Tibial nerve (tissue), 4 donors: ENCODE measurements at regions not wholly inside any gene's neighbourhood (a gene's known extent, or its start where the extent isn't known, plus 50 kb on each side); places are given as distances from the start of the nearest gene placed in this dataset.

ENCODE experiments used
- DNase-seq, 2 donors: peaks; one replicate each; pipeline ENCODE4 v3.0.0-alpha.2; 2019; ENCODE audit warnings: low spot score in 2 of 2
- H3K27ac ChIP-seq, 4 donors: fragments of 200-600 bp; sonication (generic) in 3 of 4; one replicate each; pipeline ENCODE4 v1.5.1; 2017 to 2019; ENCODE audit warnings: mild to moderate bottlenecking in 1 of 4
- H3K27me3 ChIP-seq, 2 donors: fragments of 200-600 bp; sonication (generic) in 1 of 2; one replicate each; pipeline versions ENCODE4 v1.5.1 to v1.6.0; 2017 to 2019
- H3K36me3 ChIP-seq, 3 donors: fragments of 200-600 bp; sonication (generic); one replicate each; pipeline ENCODE4 v1.5.1; 2018 to 2019
- H3K4me1 ChIP-seq, 4 donors: fragments of 200-600 bp; sonication (generic) in 3 of 4; one replicate each; pipeline ENCODE4 v1.5.1; 2017 to 2019
- H3K4me3 ChIP-seq, 4 donors: fragments of 200-600 bp; sonication (generic) in 3 of 4; one replicate each; pipeline ENCODE4 v1.5.1; 2017 to 2019; ENCODE audit warnings: mild to moderate bottlenecking in 1 of 4, moderate library complexity in 1 of 4
- H3K9me3 ChIP-seq, 4 donors: fragments of 200-600 bp; sonication (generic) in 3 of 4; one replicate each; pipeline ENCODE4 v1.5.1; 2017 to 2019
- EP300 ChIP-seq, 2 donors: sonication (generic); formaldehyde crosslinking; IDR thresholded peaks; one replicate each; pipeline ENCODE4 v1.6.1; 2017; ENCODE audit warnings: antibody characterized with exemption in 2 of 2, mild to moderate bottlenecking in 1 of 2
- POLR2A ChIP-seq, 2 donors: fragments of 450-650 bp; IDR thresholded peaks; one replicate each; pipeline ENCODE4 v1.6.1; 2017; ENCODE audit warnings: antibody characterized with exemption in 2 of 2, mild to moderate bottlenecking in 2 of 2, moderate library complexity in 2 of 2
- whole genome bisulfite sequencing, 2 donors: methylation state at CpG; one replicate each; pipeline ENCODE4 v1.1.5; 2018; 5-methylcytosine and 5-hydroxymethylcytosine counted together
- TF ChIP-seq, protein P1 (sequence below), 5 experiments: fragments of 200-600 bp in 3 of 5; fragments of 450-650 bp in 2 of 5; sonication (generic) in 3 of 5; IDR thresholded peaks; one replicate each; pipeline ENCODE4 v1.5.1; 2016 to 2019; ENCODE audit warnings: antibody characterized with exemption in 5 of 5, mild to moderate bottlenecking in 3 of 5, moderate library complexity in 2 of 5

DNA sequence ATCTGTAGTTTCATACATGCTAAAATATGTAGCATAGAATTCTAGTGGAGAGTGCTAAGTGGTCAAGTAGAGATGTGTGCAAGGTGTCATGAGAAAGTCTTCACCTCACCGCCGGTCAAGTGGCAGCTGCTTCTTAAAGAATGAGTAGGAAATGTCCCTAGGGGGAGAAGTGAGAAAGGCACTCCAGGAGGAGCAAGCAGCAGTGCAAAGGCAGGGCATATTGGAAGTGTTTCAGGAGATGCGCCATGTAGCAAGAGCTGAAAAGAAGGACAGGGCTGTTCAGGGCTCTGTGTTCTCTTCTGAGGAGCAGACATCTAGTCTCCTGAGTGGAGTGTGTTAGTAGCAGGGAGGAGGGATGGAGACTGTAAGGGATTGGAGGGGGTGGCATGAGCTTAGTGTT is 312.4 kb upstream of the SEMA6D start:
- no peak for DNase-seq
- TF ChIP-seq, protein P1, sequence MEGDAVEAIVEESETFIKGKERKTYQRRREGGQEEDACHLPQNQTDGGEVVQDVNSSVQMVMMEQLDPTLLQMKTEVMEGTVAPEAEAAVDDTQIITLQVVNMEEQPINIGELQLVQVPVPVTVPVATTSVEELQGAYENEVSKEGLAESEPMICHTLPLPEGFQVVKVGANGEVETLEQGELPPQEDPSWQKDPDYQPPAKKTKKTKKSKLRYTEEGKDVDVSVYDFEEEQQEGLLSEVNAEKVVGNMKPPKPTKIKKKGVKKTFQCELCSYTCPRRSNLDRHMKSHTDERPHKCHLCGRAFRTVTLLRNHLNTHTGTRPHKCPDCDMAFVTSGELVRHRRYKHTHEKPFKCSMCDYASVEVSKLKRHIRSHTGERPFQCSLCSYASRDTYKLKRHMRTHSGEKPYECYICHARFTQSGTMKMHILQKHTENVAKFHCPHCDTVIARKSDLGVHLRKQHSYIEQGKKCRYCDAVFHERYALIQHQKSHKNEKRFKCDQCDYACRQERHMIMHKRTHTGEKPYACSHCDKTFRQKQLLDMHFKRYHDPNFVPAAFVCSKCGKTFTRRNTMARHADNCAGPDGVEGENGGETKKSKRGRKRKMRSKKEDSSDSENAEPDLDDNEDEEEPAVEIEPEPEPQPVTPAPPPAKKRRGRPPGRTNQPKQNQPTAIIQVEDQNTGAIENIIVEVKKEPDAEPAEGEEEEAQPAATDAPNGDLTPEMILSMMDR (IDR thresholded peaks at IDR 0.05), result no peak
- TF ChIP-seq POLR2A (IDR thresholded peaks at IDR 0.05), result no peak
- TF ChIP-seq EP300 (IDR thresholded peaks at IDR 0.05), result no peak
- 83 to 91% methylated on average over 3 of the region's 3 CpGs for WGBS, 2 donors
- Histone ChIP-seq H3K4me3 (no peak overlapping the region), H3K4me1 (peaks cover 0 to 12% (median 0%) of the 10 kb centered on the region in 4 donors), H3K36me3 (no peaks in the 10 kb centered on the region), H3K9me3 (no peaks in the 10 kb centered on the region), H3K27ac (no peak overlapping the region), H3K27me3 (no peaks in the 10 kb centered on the region)

DNA sequence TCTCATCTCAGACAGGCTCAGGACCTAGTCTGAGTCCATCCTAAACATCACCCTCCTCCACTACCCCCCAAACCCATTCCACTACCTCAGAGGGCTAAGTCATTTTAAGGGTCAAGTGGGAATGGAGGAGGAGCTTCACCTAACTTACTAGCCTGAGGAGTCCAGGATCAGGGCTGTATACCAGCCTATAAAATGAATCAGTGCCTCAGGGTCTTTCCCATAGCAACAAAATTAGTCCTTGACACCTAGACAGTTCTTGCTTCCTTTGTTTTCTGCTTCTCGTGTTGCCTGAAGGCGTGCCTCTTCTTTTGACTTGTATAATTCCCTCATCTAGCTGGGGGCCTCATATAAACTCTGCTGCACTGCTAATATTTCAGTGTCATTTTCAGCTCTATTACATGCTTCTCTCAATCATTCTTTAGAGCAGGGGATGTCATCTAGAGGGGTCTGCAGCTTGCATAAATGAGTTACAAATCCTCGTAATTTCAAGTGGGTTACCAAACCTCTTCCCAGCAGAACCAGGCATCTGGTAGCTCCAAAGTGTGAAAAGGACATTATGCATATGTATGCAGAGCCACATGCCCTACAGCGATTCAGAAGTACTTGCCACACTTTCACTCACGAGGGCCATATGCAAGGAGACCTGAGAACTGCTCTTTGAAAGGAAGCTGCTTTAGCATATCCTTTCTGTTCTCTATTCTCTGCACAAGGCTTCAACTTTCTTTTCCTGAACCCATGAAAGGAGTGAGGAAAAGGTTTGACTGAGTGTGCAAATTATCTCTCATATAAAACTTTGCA is 311.7 kb upstream of the SEMA6D start:
- WGBS, 2 donors, result 72 to 79% methylated on average over 5 of the region's 5 CpGs
- H3K9me3 ChIP-seq, result no peaks in the 10 kb centered on the region
- no peaks in the 10 kb centered on the region for H3K36me3 ChIP-seq
- no peak for DNase-seq
- H3K27me3 ChIP-seq, result no peaks in the 10 kb centered on the region
- H3K4me1 ChIP-seq, result peaks cover 0 to 12% (median 0%) of the 10 kb centered on the region in 4 donors
- H3K4me3 ChIP-seq, result no peak overlapping the region
- H3K27ac ChIP-seq, result no peak overlapping the region
- TF ChIP-seq EP300 (IDR thresholded peaks at IDR 0.05), result no peak
- TF ChIP-seq POLR2A (IDR thresholded peaks at IDR 0.05), result no peak
- TF ChIP-seq, protein P1 (IDR thresholded peaks at IDR 0.05), result no peak

DNA sequence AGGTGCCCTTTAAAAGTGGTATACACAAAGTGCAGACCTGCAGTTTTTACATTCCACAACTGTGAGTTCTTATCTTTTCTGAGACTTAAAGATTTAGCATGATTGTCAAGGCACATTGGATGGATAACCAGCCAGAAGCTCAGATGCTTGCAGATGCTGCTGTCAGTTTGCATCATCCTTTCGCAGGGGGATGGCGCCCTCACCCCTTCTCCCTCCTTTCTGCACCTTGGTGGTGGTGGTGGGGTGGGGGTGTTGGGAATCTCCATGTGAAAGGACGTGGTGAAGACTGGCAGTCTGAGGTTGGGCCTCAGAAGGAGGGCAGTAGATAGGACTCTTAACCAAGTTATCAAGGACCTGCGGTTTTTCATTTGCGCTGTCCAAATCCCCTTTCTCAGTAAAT is 309.6 kb upstream of the SEMA6D start:
- Histone ChIP-seq H3K27me3 (no peaks in the 10 kb centered on the region), H3K9me3 (no peaks in the 10 kb centered on the region), H3K36me3 (no peaks in the 10 kb centered on the region), H3K4me3 (no peak overlapping the region), H3K27ac (no peak overlapping the region), H3K4me1 (peaks cover 0 to 15% (median 0%) of the 10 kb centered on the region in 4 donors)
- no peak for DNase-seq
- WGBS, 2 donors, result 94 to 97% methylated on average over 5 of the region's 5 CpGs
- no peak for TF ChIP-seq POLR2A (IDR thresholded peaks at IDR 0.05)
- no peak for TF ChIP-seq EP300 (IDR thresholded peaks at IDR 0.05)
- TF ChIP-seq, protein P1 (IDR thresholded peaks at IDR 0.05), result no peak

DNA sequence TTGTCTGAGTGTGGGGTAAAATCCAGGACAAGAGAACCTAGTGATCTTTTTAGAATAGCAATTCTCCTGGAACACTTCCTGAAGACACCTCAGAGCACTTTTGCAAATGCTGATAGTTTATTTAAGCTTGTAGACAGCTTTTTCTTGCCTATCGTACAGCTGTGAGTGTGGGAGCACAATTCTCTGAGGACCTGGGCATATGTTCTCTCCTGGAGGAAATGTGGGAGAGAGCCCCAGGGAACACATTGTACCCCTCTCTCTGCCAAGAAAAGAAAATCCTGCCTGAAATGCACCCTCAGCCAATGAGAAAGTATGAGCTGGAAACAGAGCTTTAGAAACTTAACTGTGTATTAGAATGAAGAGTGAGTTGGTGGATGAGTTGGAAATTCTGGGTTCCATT is 308.3 kb upstream of the SEMA6D start:
- no peak for DNase-seq
- TF ChIP-seq EP300 (IDR thresholded peaks at IDR 0.05) (no peak), POLR2A (IDR thresholded peaks at IDR 0.05) (no peak)
- TF ChIP-seq, protein P1 (IDR thresholded peaks at IDR 0.05), result no peak
- no peaks in the 10 kb centered on the region for H3K36me3 ChIP-seq
- H3K4me1 ChIP-seq, result peaks cover 0 to 15% (median 0%) of the 10 kb centered on the region in 4 donors
- H3K27ac ChIP-seq, result no peak overlapping the region
- no peaks in the 10 kb centered on the region for H3K27me3 ChIP-seq
- no peaks in the 10 kb centered on the region for H3K9me3 ChIP-seq
- WGBS, 2 donors, result 58 to 75% methylated on average over 1 of the region's 1 CpG
- no peak overlapping the region for H3K4me3 ChIP-seq

DNA sequence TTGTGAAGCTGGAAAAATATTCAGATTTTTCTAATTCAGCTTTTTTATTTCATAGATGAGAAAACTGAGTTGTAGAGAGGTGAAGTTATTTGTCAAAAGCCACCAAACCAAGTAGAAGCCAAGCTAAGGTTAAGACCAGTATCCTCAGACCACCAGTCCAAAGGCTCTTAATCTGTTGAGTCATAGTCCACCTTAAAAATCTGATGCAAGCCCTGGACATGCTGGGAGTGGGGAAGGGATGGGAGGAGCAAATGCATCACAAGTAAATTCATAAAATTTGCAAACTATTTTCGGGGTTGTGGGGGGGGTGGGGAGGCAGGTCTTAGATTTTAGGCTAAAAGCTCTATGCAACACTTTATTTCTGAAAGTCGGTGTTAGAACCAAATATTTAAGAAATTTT is 307.7 kb upstream of the SEMA6D start:
- TF ChIP-seq POLR2A (IDR thresholded peaks at IDR 0.05) (no peak), EP300 (IDR thresholded peaks at IDR 0.05) (no peak)
- TF ChIP-seq, protein P1 (IDR thresholded peaks at IDR 0.05), result no peak
- Histone ChIP-seq H3K27ac (no peak overlapping the region), H3K9me3 (no peaks in the 10 kb centered on the region), H3K27me3 (no peaks in the 10 kb centered on the region), H3K36me3 (no peaks in the 10 kb centered on the region), H3K4me1 (peaks cover 0 to 15% (median 0%) of the 10 kb centered on the region in 4 donors), H3K4me3 (no peak overlapping the region)
- WGBS, 2 donors, result 75 to 84% methylated on average over 2 of the region's 2 CpGs
- no peak for DNase-seq
